ENCODE measurements at regions not wholly inside any gene's neighbourhood (a gene's known extent, or its start where the extent isn't known, plus 50 kb on each side); places are given as distances from the start of the nearest gene placed in this dataset.

DNA sequence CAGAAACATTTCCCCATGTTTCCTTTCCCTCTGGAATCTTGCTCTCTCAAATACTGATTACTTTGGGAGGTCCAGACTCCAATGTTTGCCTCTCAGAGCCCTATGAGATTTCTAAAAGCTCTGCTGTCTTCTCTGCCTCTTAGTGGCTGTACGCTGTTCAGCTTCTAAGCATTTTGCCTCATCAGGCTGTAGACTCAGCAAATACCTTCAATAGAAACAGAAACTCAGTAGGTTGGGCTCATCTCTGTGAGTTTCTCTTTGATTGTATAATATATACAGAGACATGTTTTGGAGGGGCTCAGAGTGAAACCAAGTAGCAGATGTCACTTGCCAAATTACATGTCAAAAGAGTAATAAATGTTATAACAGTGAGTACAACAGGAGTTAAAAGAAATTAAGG, 380.8 kb upstream of the MEIS2 start:
- WGBS, 4 donors: 72 to 95% (median 78%) methylated on average over 1 of the region's 1 CpG
- no peaks in the 10 kb centered on the region for H3K4me1 ChIP-seq (replicated peaks in 1 of 2)
- intact Hi-C loops (cut with DNase I): no loop called here
- H3K36me3 ChIP-seq (replicated peaks in 1 of 2): no peaks in the 10 kb centered on the region
- no peak overlapping the region for H3K4me3 ChIP-seq
- H3K9me3 ChIP-seq (replicated peaks in 1 of 3): no peaks in the 10 kb centered on the region
- DNase-seq: no peak
- H3K27me3 ChIP-seq: no peaks in the 10 kb centered on the region
- TF ChIP-seq, protein P1, sequence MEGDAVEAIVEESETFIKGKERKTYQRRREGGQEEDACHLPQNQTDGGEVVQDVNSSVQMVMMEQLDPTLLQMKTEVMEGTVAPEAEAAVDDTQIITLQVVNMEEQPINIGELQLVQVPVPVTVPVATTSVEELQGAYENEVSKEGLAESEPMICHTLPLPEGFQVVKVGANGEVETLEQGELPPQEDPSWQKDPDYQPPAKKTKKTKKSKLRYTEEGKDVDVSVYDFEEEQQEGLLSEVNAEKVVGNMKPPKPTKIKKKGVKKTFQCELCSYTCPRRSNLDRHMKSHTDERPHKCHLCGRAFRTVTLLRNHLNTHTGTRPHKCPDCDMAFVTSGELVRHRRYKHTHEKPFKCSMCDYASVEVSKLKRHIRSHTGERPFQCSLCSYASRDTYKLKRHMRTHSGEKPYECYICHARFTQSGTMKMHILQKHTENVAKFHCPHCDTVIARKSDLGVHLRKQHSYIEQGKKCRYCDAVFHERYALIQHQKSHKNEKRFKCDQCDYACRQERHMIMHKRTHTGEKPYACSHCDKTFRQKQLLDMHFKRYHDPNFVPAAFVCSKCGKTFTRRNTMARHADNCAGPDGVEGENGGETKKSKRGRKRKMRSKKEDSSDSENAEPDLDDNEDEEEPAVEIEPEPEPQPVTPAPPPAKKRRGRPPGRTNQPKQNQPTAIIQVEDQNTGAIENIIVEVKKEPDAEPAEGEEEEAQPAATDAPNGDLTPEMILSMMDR (IDR thresholded peaks at IDR 0.05): no peak
- TF ChIP-seq POLR2A (IDR thresholded peaks at IDR 0.05): no peak
- no peak overlapping the region for H3K27ac ChIP-seq

DNA sequence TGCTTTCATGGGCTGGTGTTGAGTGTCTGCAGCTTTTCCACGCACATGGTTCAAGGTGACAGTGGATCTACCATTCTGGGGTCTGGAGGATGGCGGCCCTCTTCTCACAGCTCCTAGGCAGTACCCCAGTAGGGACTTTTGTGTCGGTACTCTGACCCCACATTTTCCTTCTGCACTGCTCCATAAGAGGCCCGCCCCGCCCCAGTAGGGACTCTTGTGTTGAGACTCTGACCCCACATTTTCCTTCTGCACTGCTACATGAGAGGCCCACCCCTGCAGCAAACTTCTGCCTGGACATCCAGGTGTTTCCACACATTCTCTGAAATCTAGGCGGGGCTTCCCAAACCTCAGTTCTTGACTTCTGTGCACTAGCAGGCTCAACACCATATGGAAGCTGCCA, 383.4 kb upstream of the MEIS2 start:
- Histone ChIP-seq H3K27me3 (no peaks in the 10 kb centered on the region), H3K9me3 (replicated peaks in 1 of 3) (no peaks in the 10 kb centered on the region), H3K27ac (no peak overlapping the region), H3K4me1 (replicated peaks in 1 of 2) (no peaks in the 10 kb centered on the region), H3K36me3 (replicated peaks in 1 of 2) (no peaks in the 10 kb centered on the region), H3K4me3 (no peak overlapping the region)
- DNase-seq: no peak
- WGBS, 4 donors: 77 to 90% (median 84%) methylated on average over 2 to 6 of the region's 6 CpGs
- TF ChIP-seq POLR2A (IDR thresholded peaks at IDR 0.05): no peak
- intact Hi-C loops (cut with DNase I): no loop called here

DNA sequence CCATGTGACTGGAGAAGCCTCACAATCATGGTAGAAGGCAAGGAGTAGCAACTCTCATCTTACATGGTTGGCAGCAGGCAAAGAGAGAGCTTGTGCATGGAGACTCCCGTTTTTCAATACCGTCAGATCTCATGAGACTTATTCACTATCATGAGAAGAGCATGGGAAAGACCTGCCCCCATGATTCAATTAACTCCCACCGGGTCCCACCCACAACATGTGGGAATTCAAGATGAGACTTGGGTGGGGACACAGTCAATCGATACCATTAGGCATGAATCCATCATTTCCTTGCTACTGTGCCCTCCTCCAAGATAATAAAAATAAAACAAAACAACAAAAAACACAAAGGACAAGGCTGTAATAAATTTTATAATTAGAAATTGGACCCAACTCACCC, 384.7 kb upstream of the MEIS2 start:
- no peak for TF ChIP-seq POLR2A (IDR thresholded peaks at IDR 0.05)
- TF ChIP-seq, protein P1 (IDR thresholded peaks at IDR 0.05): no peak

DNA sequence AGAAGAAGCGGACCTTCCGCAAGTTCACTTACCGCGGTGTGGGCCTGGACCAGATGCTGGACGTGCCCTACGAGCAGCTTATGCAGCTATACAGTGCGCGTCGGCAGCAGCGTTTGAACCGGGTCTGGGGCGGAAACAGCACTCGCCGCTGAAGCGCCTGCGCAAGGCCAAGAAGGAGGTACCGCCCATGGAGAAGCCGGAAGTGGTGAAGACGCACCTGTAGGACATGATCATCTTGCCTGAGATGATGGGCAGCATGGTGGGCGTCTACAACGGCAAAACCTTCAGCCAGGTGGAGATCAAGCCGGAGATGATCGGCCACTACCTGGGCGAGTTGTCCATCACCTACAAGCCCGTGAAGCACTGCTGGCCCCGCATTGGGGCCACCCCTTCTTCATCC, 390.4 kb upstream of the MEIS2 start:
- no peaks in the 10 kb centered on the region for H3K27me3 ChIP-seq
- H3K4me1 ChIP-seq (replicated peaks in 1 of 2): no peaks in the 10 kb centered on the region
- WGBS, 4 donors: 89 to 92% (median 91%) methylated on average over 26 of the region's 26 CpGs
- intact Hi-C loops (cut with DNase I): no loop called here
- H3K9me3 ChIP-seq (replicated peaks in 1 of 3): no peaks in the 10 kb centered on the region
- no peak overlapping the region for H3K27ac ChIP-seq
- H3K36me3 ChIP-seq (replicated peaks in 1 of 2): no peaks in the 10 kb centered on the region
- no peak for TF ChIP-seq POLR2A (IDR thresholded peaks at IDR 0.05)
- TF ChIP-seq, protein P1 (IDR thresholded peaks at IDR 0.05): no peak
- H3K4me3 ChIP-seq: no peak overlapping the region
- no peak for DNase-seq

More for the DNA sequence above, 384.7 kb upstream of the MEIS2 start:
- Histone ChIP-seq H3K27ac (no peak overlapping the region), H3K4me1 (replicated peaks in 1 of 2) (no peaks in the 10 kb centered on the region), H3K4me3 (no peak overlapping the region), H3K36me3 (replicated peaks in 1 of 2) (no peaks in the 10 kb centered on the region), H3K27me3 (no peaks in the 10 kb centered on the region), H3K9me3 (replicated peaks in 1 of 3) (no peaks in the 10 kb centered on the region)
- WGBS, 4 donors: 73 to 83% (median 75%) methylated on average over 4 of the region's 4 CpGs
- intact Hi-C loops (cut with DNase I): no loop called here
- DNase-seq: no peak

DNA sequence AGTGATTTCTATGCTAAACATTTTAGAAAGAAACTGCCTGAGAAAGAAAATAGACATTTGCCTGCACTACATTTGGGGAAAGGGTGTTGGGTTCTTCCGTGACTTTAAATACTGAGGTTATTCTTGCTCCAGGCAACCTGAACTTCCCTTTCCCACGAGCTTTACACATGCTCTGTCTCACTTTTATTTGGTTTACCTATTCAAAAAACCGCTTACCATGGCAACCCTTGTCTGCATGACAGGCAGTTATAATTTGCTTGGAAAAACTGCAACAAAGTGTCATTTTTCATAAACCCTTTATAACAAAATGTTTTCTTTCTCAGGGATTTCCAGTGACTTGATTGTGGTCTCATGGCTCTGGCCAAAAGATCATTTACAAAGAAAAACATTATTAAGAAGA, 416.3 kb upstream of the MEIS2 start:
- no peak for TF ChIP-seq POLR2A (IDR thresholded peaks at IDR 0.05)
- TF ChIP-seq, protein P1 (IDR thresholded peaks at IDR 0.05): no peak
- intact Hi-C loops (cut with DNase I): no loop called here
- Histone ChIP-seq H3K4me3 (no peak overlapping the region), H3K27ac (no peak overlapping the region), H3K36me3 (replicated peaks in 1 of 2) (no peaks in the 10 kb centered on the region), H3K4me1 (replicated peaks in 1 of 2) (no peaks in the 10 kb centered on the region), H3K9me3 (replicated peaks in 1 of 3) (no peaks in the 10 kb centered on the region), H3K27me3 (no peaks in the 10 kb centered on the region)
- DNase-seq: no peak
- 54 to 62% (median 58%) methylated on average over 3 of the region's 3 CpGs for WGBS, 4 donors
